Sciatic nerve (tissue), 2 donors: ENCODE measurements at regions not wholly inside any gene's neighbourhood (a gene's known extent, or its start where the extent isn't known, plus 50 kb on each side); places are given as distances from the start of the nearest gene placed in this dataset.
"Not testable (repeated sequence)": the region's sequence is repeated elsewhere in the genome, so short reads cannot be mapped to it uniquely, and the experiment has no call there.

Experiments used
- ATAC-seq: fragments of 200-7000 bp; cut with Tn5 transposase; one replicate; pipeline ENCODE4 v1.9.1; 2020; ENCODE audit warnings: mild to moderate bottlenecking, moderate library complexity
- DNase-seq: peaks from one replicate; pipeline ENCODE4 v3.0.0-alpha.2; 2020; ENCODE audit warnings: low spot score
- intact Hi-C: fragments of 100-400 bp; cut with DNase I; formaldehyde crosslinking; loops from one replicate; pipeline ENCODE4 v1.14.2; 2022
- donor health status: DM: no; HTN: no; CAD: no.
- donor health status: DM: no; HTN: no; CAD: no.

DNA sequence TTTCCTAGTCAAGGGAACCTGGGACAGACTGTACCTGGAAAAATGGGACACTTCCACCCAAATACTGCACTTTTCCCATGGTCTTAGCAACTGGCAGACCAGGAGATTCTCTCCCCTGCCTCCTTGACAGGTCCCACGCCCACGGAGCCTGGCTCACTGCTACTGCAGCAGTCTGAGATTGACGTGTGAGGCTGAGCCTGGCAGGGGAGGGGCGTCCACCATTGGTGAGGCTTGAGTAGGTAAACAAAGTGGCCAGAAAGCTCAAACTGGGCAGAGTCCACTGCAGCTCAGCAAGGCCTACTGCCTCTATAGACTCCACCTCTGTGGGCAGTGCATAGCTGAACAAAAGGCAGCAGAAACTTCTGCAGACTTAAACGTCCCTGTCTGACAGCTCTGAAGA is 301.4 kb downstream of the SLITRK2 start:
- ATAC-seq, intact Hi-C loops, DNase-seq: not testable (repeated sequence)

DNA sequence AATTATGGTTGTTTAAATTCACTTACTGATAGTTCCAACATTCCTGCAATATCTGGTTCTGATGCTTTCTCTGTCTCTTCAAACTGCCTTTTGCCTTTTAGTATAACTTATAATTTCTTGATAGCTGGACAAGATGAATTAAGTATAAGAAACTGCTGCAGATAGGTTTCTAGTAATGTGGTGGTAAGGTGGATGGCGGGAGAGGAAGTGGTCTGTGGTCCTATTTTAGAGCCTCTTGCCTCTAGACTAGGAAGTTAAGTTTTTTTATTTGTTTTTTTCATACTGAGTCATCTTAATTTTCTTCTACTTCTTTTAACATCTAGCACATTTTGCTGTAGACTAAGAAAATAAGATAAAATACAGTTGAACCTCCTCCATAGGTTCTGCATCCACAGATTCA is 310.0 kb downstream of the SLITRK2 start:
- DNase-seq, result no peak
- intact Hi-C loops, result no loop called here
- ATAC-seq, result no peak

DNA sequence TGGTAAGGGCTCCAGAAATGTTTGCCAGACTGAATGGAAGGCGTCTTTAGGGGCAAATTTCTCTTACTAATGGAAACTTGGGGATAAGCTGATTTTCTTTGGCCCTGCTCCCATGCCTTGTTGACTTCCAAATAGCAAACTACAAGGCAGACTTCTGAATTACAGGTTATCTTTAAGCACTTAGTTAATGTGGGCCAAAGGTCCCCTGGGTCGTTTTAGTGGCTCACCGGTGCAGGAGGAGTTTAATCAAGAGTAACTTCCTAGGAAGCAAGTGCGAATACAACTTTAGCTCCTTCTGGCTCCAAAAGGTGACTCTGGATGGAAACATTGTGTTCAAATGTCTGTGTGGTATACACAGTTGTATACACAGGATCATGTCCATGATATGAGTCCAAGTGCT is 323.6 kb downstream of the SLITRK2 start:
- ATAC-seq (no peak), DNase-seq (no peak)
- intact Hi-C loops, result no loop called here

DNA sequence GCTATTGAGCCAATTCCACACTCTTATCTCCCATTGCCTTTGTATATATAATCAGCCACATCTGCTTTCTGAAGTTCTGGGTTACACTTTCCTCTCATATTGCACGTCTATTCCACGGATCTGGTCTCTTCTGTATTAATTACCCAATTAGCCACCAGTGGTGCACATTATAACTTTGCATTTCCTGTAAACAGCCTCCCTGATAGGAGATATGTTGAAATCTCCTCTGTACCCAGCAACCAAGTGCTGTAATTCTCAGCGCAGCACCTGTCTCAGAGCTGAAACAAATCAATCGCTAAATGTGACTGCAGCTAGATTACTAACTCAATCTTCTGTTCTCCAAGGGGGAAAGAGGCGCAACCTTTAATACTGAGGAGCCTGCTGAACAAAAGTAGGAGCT is 326.4 kb downstream of the SLITRK2 start:
- no peak for DNase-seq
- ATAC-seq, result no peak
- intact Hi-C loops, result no loop called here

DNA sequence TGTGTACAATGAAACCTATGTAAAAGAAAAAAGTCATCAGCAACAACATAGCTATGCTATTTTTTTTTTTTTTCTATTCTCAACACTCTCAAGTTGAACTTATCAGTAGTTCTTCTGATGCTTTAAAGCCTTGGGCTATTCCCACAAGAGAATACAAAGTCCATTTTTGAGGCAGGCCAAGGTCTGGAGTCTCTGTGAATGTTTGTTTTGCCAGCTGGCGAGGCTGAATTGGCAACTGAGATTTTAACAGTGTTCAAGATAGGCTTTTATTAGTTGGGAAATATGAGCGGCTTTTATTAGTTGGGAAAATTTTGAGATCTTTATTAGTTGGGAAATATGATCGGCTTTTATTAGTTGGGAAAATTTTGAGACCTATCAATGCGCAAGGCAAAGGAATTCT is 336.6 kb downstream of the SLITRK2 start:
- ATAC-seq, result no peak
- no peak for DNase-seq
- intact Hi-C loops, result no loop called here

DNA sequence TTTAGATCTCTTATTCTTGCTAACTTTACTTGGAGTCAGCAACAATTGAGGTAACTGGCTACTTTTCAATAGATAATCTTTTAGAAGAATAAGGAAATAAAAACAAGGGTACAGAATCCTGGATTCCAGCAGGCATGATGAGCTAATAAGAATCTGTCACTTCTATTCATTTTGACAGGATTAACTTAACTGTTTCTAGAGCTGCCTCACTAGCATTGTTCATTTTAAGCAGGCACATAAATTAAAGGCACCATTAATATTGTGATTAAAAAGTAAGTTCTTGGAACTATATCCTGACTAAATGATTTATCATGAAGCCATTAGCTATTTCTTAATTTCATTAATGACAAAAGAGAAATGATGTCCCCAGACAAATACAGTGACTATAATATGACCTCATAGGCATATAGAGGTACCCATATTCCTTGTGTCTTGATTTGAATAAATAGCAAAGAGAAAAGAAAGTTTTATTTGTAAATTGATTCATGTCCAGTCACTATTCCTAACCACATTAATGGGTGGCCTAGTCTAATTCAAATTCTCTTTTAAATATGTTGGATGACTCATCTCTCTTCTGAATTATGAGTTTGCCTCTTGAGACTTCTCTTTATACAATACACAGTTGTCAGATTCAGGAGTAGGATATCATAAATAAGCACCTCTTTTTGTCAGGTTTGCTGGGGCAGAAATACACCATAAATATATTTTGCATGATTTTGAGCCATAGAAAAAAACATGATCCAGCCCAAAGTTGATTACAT is 343.0 kb downstream of the SLITRK2 start:
- intact Hi-C loops, result no loop called here

DNA sequence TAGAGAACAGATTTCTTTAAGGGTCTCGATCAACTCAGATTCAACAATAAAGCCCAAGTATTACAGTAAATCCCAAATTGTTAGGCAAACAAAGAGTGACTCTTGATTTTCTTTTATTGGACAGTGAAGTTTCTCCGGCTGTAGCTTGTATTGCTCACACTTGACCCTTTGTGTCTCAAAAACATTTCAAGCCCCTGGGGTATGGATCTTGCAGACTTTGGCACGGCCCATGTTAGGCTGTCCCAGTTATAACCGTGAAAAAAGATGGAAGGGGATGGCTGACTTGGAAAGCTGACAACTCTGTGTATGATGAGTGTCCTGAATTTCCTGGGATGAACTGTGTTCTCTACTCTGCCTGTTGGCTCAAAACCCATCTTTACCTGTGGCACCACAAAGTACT is 356.1 kb downstream of the SLITRK2 start:
- intact Hi-C loops, result no loop called here
- ATAC-seq (peak; percentile 34), DNase-seq (no peak)

More for the DNA sequence above, 343.0 kb downstream of the SLITRK2 start:
- ATAC-seq (no peak), DNase-seq (no peak)

DNA sequence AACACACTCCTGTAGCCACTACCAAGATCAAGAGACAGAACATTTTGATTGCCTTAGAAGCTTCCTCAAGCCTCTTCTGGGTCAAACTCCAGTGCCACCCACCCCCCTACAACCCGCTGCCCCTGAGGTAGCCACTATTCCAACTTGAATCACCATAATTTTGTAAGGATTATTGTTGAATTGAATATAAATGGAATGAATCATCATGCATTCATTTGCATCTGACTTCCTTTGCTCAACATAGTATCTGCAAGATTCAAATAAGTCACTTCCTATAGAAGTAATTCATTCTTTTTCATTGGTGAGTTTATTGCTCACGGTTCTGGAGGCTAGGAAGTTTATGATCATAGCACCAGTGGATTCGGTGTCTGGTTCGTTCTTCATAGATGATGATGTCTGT is 364.2 kb downstream of the SLITRK2 start:
- no peak for DNase-seq
- intact Hi-C loops, result no loop called here
- no peak for ATAC-seq

DNA sequence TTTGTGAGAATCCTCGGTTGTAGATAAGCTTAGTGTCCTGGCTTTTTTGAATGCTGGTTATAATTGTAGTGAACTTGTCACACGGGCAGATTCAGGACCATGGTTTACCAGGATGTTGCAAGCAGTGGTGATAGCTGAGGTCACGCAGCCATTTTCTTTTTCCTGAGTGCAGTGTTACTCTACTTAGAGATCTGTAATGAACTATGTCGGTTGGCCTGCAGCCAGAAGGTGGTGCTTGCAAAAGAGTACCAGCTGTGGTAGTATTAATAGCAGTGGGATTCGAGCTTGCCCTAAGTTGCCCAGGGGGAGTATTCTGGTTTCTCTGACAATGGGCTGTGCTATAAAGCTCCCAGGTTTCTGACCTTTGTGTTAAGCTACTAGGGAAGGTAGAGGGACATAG is 368.9 kb downstream of the SLITRK2 start:
- ATAC-seq (no peak), DNase-seq (no peak)
- intact Hi-C loops, result no loop called here

DNA sequence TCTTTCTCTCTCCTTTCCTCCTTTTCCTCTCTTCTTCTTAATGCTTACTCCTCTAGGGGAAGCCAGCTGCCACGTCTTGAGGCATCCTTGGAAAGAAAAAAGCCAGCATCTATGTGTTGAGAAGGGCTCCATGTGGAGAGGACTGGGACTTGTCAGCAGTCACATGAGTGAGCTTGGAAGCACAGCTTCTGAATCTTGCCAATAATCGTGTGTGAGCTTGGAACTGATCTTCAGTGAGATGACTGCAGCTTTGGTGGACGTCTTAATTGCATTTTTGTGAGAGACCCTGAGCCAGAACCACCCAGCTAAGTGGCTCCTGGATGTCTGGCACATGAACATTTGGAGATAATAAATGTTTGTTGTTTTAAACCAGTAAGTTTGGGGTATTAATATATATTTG is 371.7 kb downstream of the SLITRK2 start:
- ATAC-seq (no peak), DNase-seq (no peak)
- intact Hi-C loops, result no loop called here

DNA sequence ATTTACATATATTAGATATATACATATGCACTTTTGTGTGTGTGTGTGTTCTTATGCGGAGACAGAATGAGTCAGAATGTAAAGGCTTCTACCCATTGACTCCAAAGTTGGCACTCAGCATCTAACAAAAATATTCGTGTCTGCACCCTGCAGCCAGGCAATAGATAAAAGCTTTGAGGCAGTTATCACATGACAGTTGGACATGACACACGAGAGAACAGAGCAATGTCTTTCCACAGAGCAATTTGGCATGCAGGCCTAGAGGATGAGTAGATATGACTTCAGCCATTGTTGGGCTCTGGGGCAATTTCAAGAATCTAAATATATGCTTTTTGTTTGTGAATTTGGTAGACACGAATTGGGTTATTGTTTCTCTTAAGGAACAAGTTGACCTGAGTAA is 391.2 kb downstream of the SLITRK2 start:
- ATAC-seq (no peak), DNase-seq (no peak)
- intact Hi-C loops, result no loop called here

DNA sequence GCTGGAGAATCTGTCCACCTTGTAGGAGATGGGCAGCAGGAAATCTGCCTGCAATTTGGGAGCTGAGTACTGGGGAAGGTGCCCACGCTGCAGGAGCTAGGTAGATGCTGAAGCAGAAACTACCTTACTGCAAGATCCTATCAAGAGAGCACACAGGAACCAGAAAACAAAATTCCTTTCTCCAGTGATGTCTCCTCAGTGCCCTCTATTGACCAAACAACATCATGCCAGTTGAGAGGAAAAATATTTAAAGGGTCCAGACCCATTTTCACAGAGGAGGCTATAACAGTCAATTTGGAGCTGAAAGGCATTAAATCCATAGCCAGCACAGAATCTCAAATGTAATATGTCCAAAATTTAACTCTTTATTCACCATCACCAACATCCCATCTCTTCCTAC is 406.8 kb downstream of the SLITRK2 start:
- no peak for DNase-seq
- intact Hi-C loops, result no loop called here
- ATAC-seq, result no peak

DNA sequence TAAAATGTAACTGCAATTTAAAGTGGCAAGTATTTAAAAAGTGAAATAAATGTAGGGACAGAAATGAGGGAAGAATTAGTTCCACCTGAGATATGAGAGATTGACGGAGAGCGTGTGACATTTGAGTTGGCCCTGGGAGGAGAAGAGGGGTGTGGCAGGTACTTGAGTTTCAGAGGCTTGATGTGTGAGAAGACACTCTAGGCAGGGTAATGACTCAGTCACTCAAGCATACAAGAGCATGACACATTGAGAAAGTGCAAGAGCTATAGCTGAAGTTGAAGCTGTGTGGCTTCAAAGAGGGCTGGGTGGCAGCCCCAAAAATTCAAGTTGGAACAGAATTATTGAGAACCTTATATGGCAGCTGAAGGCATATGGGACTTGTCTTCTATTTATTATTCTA is 420.5 kb downstream of the SLITRK2 start:
- no peak for ATAC-seq
- intact Hi-C loops, result no loop called here
- no peak for DNase-seq

DNA sequence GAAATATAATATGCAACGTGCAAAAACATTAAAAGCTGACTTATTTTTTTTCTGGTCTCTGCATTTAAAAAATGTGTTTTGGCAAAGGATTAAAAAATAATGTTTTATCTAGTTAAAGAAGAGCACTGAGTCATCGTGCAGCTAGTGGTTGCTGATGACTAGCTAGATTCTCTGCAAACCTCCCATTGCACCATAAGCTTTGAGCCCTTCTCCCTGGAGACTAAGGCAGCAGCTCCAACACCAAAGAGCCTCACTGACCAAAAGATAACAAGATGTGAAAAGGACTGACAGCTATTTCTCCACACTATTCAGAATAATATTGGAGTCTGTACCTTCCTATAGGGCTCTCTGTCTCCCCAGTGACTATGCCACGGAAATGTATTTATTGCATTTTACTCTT is 424.3 kb downstream of the SLITRK2 start:
- intact Hi-C loops, result no loop called here
- no peak for ATAC-seq
- DNase-seq, result no peak

DNA sequence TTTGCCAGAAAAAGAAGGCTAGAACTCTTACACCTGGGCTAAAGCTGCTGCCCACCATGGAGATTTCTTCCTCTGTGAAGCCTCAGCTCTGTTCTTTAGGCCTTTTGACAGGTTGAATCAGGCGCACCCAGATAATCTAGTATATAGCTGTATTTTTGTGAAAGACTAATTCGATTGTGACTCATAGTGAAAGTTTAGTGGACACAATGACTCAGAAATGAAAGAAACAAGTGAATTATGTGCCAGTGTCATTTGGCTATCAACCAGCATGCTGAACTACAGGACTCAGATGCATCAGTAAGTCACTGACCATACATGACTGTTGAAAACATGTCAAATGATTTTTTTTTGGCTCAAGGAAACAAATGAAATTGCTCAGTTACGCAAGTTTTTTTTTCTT is 425.4 kb downstream of the SLITRK2 start:
- intact Hi-C loops, result no loop called here
- no peak for ATAC-seq
- no peak for DNase-seq

DNA sequence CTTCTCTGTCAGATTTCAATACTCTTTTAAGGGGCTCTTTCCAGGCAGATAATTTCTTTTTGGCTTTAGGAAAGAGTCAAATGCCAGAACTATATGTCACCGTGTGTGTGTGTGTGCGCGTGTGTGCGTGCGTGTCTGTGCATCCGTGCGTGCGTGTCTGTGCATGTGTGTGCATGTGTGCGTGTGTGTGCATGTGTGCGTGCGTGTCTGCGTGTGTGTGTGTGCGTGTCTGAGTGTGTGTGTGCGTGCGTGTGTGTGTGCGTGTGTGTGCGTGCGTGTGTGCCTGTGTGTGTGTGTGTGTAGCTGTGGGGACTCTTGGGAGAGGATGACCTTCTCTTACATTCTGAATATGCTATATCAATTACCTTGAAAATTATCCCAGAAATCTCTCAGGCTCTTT is 441.6 kb downstream of the SLITRK2 start:
- ATAC-seq (no peak), DNase-seq (no peak)
- intact Hi-C loops, result no loop called here

DNA sequence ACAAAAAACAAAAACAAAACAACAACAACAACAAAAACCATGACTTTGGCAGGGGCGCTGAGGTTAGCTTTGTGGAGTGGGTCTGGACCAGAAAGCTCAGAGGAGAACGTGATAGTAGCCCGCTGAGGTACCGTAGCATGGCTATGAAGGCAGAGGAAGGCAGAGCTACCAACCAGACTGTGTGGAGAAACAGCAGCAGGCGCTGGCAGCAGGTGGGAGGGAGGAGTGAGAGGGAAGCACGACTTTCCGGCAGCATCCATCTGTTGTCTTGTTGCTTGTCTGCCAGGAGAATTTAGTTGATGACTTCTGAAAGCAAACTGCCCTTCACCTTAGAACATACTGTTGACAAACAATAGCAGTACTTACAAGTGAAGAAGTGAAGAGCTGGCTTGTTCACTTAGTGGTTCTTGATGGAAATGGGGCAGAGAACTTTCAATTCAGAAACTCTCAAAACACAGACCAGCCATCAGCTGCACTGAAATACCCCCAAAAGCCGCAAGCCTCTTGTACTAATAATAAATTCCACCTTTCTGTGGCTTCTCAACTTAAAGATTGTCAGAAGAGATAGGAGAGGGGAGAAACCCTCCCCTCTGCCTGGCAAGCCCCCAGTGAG is 447.2 kb downstream of the SLITRK2 start:
- no peak for DNase-seq
- ATAC-seq, result no peak
- intact Hi-C loops, result no loop called here

DNA sequence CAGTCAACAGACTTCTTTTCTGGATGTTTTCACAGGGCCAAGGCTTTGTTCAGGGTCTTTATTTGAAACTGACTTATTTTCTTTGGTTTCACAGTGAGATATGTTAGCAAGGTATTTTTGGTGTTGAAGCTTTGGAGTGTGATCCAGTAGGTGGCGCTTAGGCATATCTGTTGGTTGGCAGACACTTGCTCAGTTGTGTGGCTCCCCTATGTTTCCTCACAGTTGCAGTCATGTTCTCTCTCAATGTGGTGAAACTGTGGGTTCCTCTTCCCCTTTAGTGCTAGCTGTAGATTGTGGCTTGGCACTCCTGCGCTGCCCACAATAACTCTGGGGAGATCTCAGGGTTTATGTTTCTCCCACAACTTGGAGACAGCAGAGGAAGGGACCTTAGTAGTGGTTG is 460.8 kb downstream of the SLITRK2 start:
- intact Hi-C loops, result no loop called here
- DNase-seq, result no peak
- ATAC-seq, result no peak
